H1 (cell line): ENCODE measurements at regions not wholly inside any gene's neighbourhood (a gene's known extent, or its start where the extent isn't known, plus 50 kb on each side); places are given as distances from the start of the nearest gene placed in this dataset.

ENCODE experiments used
- CTCF ChIA-PET: fragments of 300-600 bp; sonication (Branson Sonifier 250); formaldehyde crosslinking; loops from one replicate; lab custom pipeline; 2021; ENCODE audit not compliant: partially characterized antibody; lab: Charles Lee
- POLR2A ChIA-PET: fragments of 300-600 bp; sonication (Branson Sonifier 250); formaldehyde crosslinking; loops from one replicate; lab custom pipeline; 2021; ENCODE audit warnings: inconsistent platforms; ENCODE audit not compliant: partially characterized antibody; lab: Charles Lee
- DNase-seq, 2 experiments: peaks; one replicate each; pipeline versions ENCODE4 v3.0.0 to v3.0.0-alpha.2; 2010 to 2022; ENCODE audit warnings: low spot score in 2 of 2, low read depth in 1 of 2, mixed read lengths in 1 of 2
- FAIRE-seq: peaks from 2 replicates; lab custom pipeline; 2011; peaks lifted over from hg19 to GRCh38; lab: Jason Lieb, UNC
- H2AFZ ChIP-seq: 2 replicates; pipeline ENCODE4 v1.8.1; 2012; ENCODE audit warnings: low read length, inconsistent platforms
- H2AK5ac ChIP-seq: 2 replicates; pipeline ENCODE4 v1.6.1; 2013; ENCODE audit warnings: low read depth, low read length
- H2BK120ac ChIP-seq: replicated peaks from 2 replicates; pipeline ENCODE3; 2013; ENCODE audit warnings: low read depth, low read length, inconsistent platforms
- H2BK12ac ChIP-seq: 2 replicates; pipeline ENCODE4 v1.6.1; 2013; ENCODE audit warnings: low read depth, low read length
- H2BK15ac ChIP-seq: 2 replicates; pipeline ENCODE4 v1.6.1; 2013; ENCODE audit warnings: low read length
- H2BK20ac ChIP-seq: 2 replicates; pipeline ENCODE4 v1.6.1; 2013; ENCODE audit warnings: low read length
- H2BK5ac ChIP-seq: 2 replicates; pipeline ENCODE4 v1.6.1; 2013; ENCODE audit warnings: low read depth, low read length
- H3K14ac ChIP-seq: 2 replicates; pipeline ENCODE4 v1.6.1; 2013; ENCODE audit warnings: inconsistent platforms; ENCODE audit not compliant: insufficient read length
- H3K18ac ChIP-seq: 2 replicates; pipeline ENCODE4 v1.6.1; 2013; ENCODE audit warnings: low read length; ENCODE audit errors: extremely low read depth
- H3K23ac ChIP-seq: 2 replicates; pipeline ENCODE4 v1.6.1; 2013; ENCODE audit warnings: inconsistent platforms; ENCODE audit not compliant: insufficient read length
- H3K23me2 ChIP-seq: 2 replicates; pipeline ENCODE4 v1.6.1; 2013; ENCODE audit warnings: low read depth, low read length
- H3K27ac ChIP-seq: 2 replicates; pipeline ENCODE4 v1.6.1; 2011; ENCODE audit warnings: low read depth, low read length, inconsistent platforms
- H3K27me3 ChIP-seq, 4 experiments: replicated peaks in 1 of 4; 1 replicate in 1 of 4; 2 replicates in 3 of 4; pipeline versions ENCODE4 v1.6.1 to v1.8.1; 2011 to 2013; ENCODE audit warnings: low read length in 3 of 4, mild to moderate bottlenecking in 3 of 4, inconsistent platforms in 2 of 4, mixed read lengths in 2 of 4, moderate library complexity in 1 of 4; ENCODE audit not compliant: control insufficient read depth in 3 of 4, insufficient read depth in 3 of 4; ENCODE audit errors: extremely low read depth in 1 of 4
- H3K36me3 ChIP-seq, 4 experiments: 2 replicates each; pipeline versions ENCODE4 v1.6.1 to v1.8.1; 2011 to 2013; ENCODE audit warnings: mild to moderate bottlenecking in 4 of 4, low read length in 3 of 4, moderate library complexity in 2 of 4, control low read depth in 1 of 4, inconsistent platforms in 1 of 4; ENCODE audit not compliant: insufficient read depth in 4 of 4, control insufficient read depth in 2 of 4
- H3K4ac ChIP-seq: replicated peaks from 2 replicates; pipeline ENCODE3; 2013; ENCODE audit warnings: low read length, low read depth, mixed read lengths, inconsistent platforms; ENCODE audit not compliant: insufficient read length
- H3K4me1 ChIP-seq, 4 experiments: replicated peaks in 1 of 4; 1 replicate in 1 of 4; 2 replicates in 3 of 4; pipeline versions ENCODE4 v1.6.1 to v1.8.1; 2011 to 2013; ENCODE audit warnings: low read length in 3 of 4, inconsistent platforms in 2 of 4, mixed read lengths in 1 of 4; ENCODE audit not compliant: insufficient read depth in 4 of 4, control insufficient read depth in 3 of 4
- H3K4me2 ChIP-seq, 2 experiments: 2 replicates each; pipeline versions ENCODE4 v1.6.1 to v1.8.1; 2011 to 2013; ENCODE audit warnings: low read depth in 2 of 2, low read length in 2 of 2, control low read depth in 1 of 2, inconsistent platforms in 1 of 2, mild to moderate bottlenecking in 1 of 2; ENCODE audit not compliant: insufficient read depth in 1 of 2
- H3K4me3 ChIP-seq, 4 experiments: fragments of 200-600, 300-600 bp in 1 of 4; sonication (generic), shearing (Covaris generic), sonication (Bioruptor Twin) in 1 of 4; 2 replicates each; pipeline versions ENCODE4 v1.5.1 to v1.8.1; 2011 to 2016; ENCODE audit warnings: low read length in 4 of 4, low read depth in 3 of 4, control low read depth in 2 of 4, inconsistent platforms in 2 of 4, mild to moderate bottlenecking in 2 of 4, mixed read lengths in 1 of 4, moderate library complexity in 1 of 4; ENCODE audit not compliant: insufficient read depth in 2 of 4; ENCODE audit errors: extremely low read depth in 1 of 4
- H3K56ac ChIP-seq: replicated peaks from 2 replicates; pipeline ENCODE3; 2013; ENCODE audit warnings: low read depth, mild to moderate bottlenecking, mixed read lengths, low read length, inconsistent platforms; ENCODE audit not compliant: insufficient read length
- H3K79me1 ChIP-seq: 2 replicates; pipeline ENCODE4 v1.6.1; 2013; ENCODE audit warnings: low read depth, low read length, control low read depth
- H3K79me2 ChIP-seq, 2 experiments: 2 replicates each; pipeline versions ENCODE4 v1.6.1 to v1.8.1; 2012 to 2013; ENCODE audit warnings: low read length in 2 of 2, mild to moderate bottlenecking in 2 of 2, inconsistent platforms in 1 of 2; ENCODE audit not compliant: insufficient read depth in 2 of 2, control insufficient read depth in 1 of 2
- H3K9ac ChIP-seq, 4 experiments: replicated peaks in 1 of 4; 1 replicate in 1 of 4; 2 replicates in 3 of 4; pipeline versions ENCODE4 v1.6.1 to v1.8.1; 2011 to 2013; ENCODE audit warnings: low read depth in 3 of 4, low read length in 3 of 4, control low read depth in 2 of 4, mild to moderate bottlenecking in 2 of 4, moderate library complexity in 2 of 4, inconsistent platforms in 1 of 4; ENCODE audit errors: extremely low read depth in 1 of 4
- H3K9me3 ChIP-seq, 2 experiments: 2 replicates each; pipeline versions ENCODE4 v1.6.1 to v1.8.1; 2012 to 2013; ENCODE audit warnings: mild to moderate bottlenecking in 2 of 2, moderate library complexity in 2 of 2, control low read depth in 1 of 2, inconsistent platforms in 1 of 2, low read depth in 1 of 2, low read length in 1 of 2, mixed read lengths in 1 of 2; ENCODE audit not compliant: insufficient read depth in 2 of 2
- H4K20me1 ChIP-seq, 2 experiments: replicated peaks in 1 of 2; 2 replicates each; pipeline versions ENCODE3 to v1.8.1; 2011 to 2013; ENCODE audit warnings: inconsistent platforms in 2 of 2, low read length in 2 of 2, mild to moderate bottlenecking in 1 of 2; ENCODE audit not compliant: insufficient read depth in 2 of 2, control insufficient read depth in 1 of 2
- H4K5ac ChIP-seq: 2 replicates; pipeline ENCODE4 v1.6.1; 2013; ENCODE audit warnings: low read length, low read depth, mixed read lengths, inconsistent platforms; ENCODE audit not compliant: insufficient read length
- H4K8ac ChIP-seq: 2 replicates; pipeline ENCODE4 v1.8.0; 2013; ENCODE audit warnings: mild to moderate bottlenecking, moderate library complexity, low read length, inconsistent platforms; ENCODE audit not compliant: insufficient read depth; ENCODE audit errors: extremely low read depth
- H4K91ac ChIP-seq: replicated peaks from 2 replicates; pipeline ENCODE3; 2013; ENCODE audit warnings: low read length, mixed read lengths, inconsistent platforms; ENCODE audit not compliant: insufficient read length
- ATF2 ChIP-seq: IDR thresholded peaks from 2 replicates; pipeline ENCODE4 v1.6.1; 2012; ENCODE audit warnings: low read length, inconsistent platforms
- CEBPB ChIP-seq: IDR thresholded peaks from 2 replicates; pipeline ENCODE4 v1.6.1; 2012; ENCODE audit warnings: low read depth, low read length
- EZH2 ChIP-seq: fragments of 200-600 bp; sonication (generic); IDR thresholded peaks from 2 replicates; pipeline ENCODE4 v1.7.1; 2012; ENCODE audit warnings: low read depth, mild to moderate bottlenecking, moderate library complexity, low read length, inconsistent platforms; ENCODE audit not compliant: severe bottlenecking
- POLR2A ChIP-seq, 2 experiments: IDR thresholded peaks; 1 replicate in 1 of 2; 2 replicates in 1 of 2; pipeline ENCODE4 v1.6.1; 2011; ENCODE audit warnings: low read depth in 2 of 2, low read length in 2 of 2, mild to moderate bottlenecking in 2 of 2; ENCODE audit errors: control extremely low read depth in 1 of 2
- POLR2AphosphoS5 ChIP-seq: IDR thresholded peaks from 2 replicates; pipeline ENCODE4 v1.6.1; 2011; ENCODE audit warnings: low read depth, low read length
- RAD21 ChIP-seq, 2 experiments: IDR thresholded peaks in 1 of 2; conservative IDR thresholded peaks in 1 of 2; 2 replicates each; pipeline ENCODE4 v1.6.1; 2011; ENCODE audit warnings: low read depth in 2 of 2, low read length in 2 of 2, improper control_type of control experiment in 1 of 2, inconsistent platforms in 1 of 2, mild to moderate bottlenecking in 1 of 2, moderate library complexity in 1 of 2
- RFX5 ChIP-seq: IDR thresholded peaks from 2 replicates; pipeline ENCODE4 v1.6.1; 2011; ENCODE audit warnings: low read depth, low read length, improper control_type of control experiment, borderline replicate concordance
- SP2 ChIP-seq: IDR thresholded peaks from 2 replicates; pipeline ENCODE4 v1.6.1; 2012; ENCODE audit warnings: mild to moderate bottlenecking, low read length, inconsistent platforms
- TAF7 ChIP-seq: optimal IDR thresholded peaks from 2 replicates; pipeline ENCODE3; 2011; ENCODE audit warnings: low read depth, mild to moderate bottlenecking, inconsistent platforms, low read length, moderate library complexity, borderline replicate concordance
- YY1 ChIP-seq: IDR thresholded peaks from 2 replicates; pipeline ENCODE4 v1.6.1; 2011; ENCODE audit warnings: low read depth, mild to moderate bottlenecking, low read length
- ZNF274 ChIP-seq: IDR thresholded peaks from 2 replicates; pipeline ENCODE4 v1.7.0; 2012; ENCODE audit warnings: low read length, borderline replicate concordance; ENCODE audit errors: extremely low read depth
- WGBS, 2 experiments: shearing (Covaris generic) in 1 of 2; methylation state at CpG; one replicate each; pipeline versions ENCODE4 v1.1.6 to v1.1.7; 2013 to 2015; ENCODE audit warnings: low lambda C conversion rate in 2 of 2, mixed read lengths in 2 of 2, inconsistent platforms in 1 of 2, low coverage in 1 of 2, missing lambda C conversion rate in 1 of 2; ENCODE audit not compliant: insufficient replicate concordance in 2 of 2, insufficient coverage in 1 of 2, insufficient read length in 1 of 2; ENCODE audit errors: extremely low coverage in 1 of 2, missing lambda C conversion rate in 1 of 2; 5-methylcytosine and 5-hydroxymethylcytosine counted together

GRCh38 chr13:89865164-89866064 lies 1482.1 kb upstream of the MIR17HG start:
- Histone ChIP-seq H4K20me1 (no peaks in the 10 kb centered on the region), H3K23me2 (no peaks in the 10 kb centered on the region), H2BK12ac (no peak overlapping the region), H3K36me3 (no peaks in the 10 kb centered on the region), H3K23ac (no peak overlapping the region), H4K91ac (no peak overlapping the region), H2AFZ (no peak overlapping the region), H3K27me3 (no peaks in the 10 kb centered on the region), H3K4ac (no peak overlapping the region), H3K14ac (no peak overlapping the region), H2BK15ac (no peak overlapping the region), H2BK20ac (no peak overlapping the region), H3K56ac (no peak overlapping the region), H3K79me1 (no peaks in the 10 kb centered on the region), H2BK120ac (no peak overlapping the region), H4K5ac (no peak overlapping the region), H3K4me1 (no peaks in the 10 kb centered on the region), H2AK5ac (no peak overlapping the region), H3K9me3 (no peaks in the 10 kb centered on the region), H4K8ac (no peak overlapping the region), H3K4me3 (no peak overlapping the region), H2BK5ac (no peak overlapping the region), H3K9ac (no peak overlapping the region), H3K18ac (no peak overlapping the region), H3K4me2 (no peak overlapping the region), H3K27ac (no peak overlapping the region), H3K79me2 (no peaks in the 10 kb centered on the region)
- POLR2A ChIA-PET, result no interaction called here
- no peak for FAIRE-seq
- CTCF ChIA-PET, result interaction anchor here (1.6 kb wide), 1 partner anchor 10 kb away, joined by 5 read pairs; no protein-coding TSS in a partner anchor
- WGBS, 2 experiments, result 87% methylated on average over 5 of the region's 5 CpGs; no CpG with 5 or more reads in 1 of the 2 experiments
- no peak for DNase-seq
- TF ChIP-seq EZH2, result no peak
- TF ChIP-seq CEBPB, result no peak
- no peak for TF ChIP-seq POLR2A (IDR thresholded peaks at IDR 0.05; ENCODE audit: control extremely low read depth in 1 of 2, low read depth in 2 of 2, low read length in 2 of 2)
- no peak for TF ChIP-seq YY1
- TF ChIP-seq RAD21 (IDR thresholded peaks at IDR 0.05 in 1 of 2, conservative IDR thresholded peaks at IDR 0.05 in 1 of 2; ENCODE audit: low read depth in 2 of 2, low read length in 2 of 2), result no peak
- no peak for TF ChIP-seq POLR2AphosphoS5
- no peak for TF ChIP-seq TAF7
- TF ChIP-seq ZNF274, result no peak
- no peak for TF ChIP-seq SP2
- TF ChIP-seq RFX5, result no peak
- no peak for TF ChIP-seq ATF2
